SK-N-SH treated with all-trans-retinoic acid at 6 μM for 48 hours (cell line): ENCODE measurements at regions not wholly inside any gene's neighbourhood (a gene's known extent, or its start where the extent isn't known, plus 50 kb on each side); places are given as distances from the start of the nearest gene placed in this dataset.

Experiments used
- ARNTL ChIP-seq: fragments of 450-650 bp; formaldehyde crosslinking; IDR thresholded peaks from 2 replicates; pipeline ENCODE4 v1.5.0; 2020; ENCODE audit warnings: low read depth, mild to moderate bottlenecking, moderate library complexity, borderline replicate concordance
- PATZ1 ChIP-seq: fragments of 250-450 bp; sonication (Bioruptor Pico); IDR thresholded peaks from 2 replicates; pipeline ENCODE4 v1.8.0; 2020; ENCODE audit warnings: mild to moderate bottlenecking, moderate library complexity, borderline replicate concordance
- ZNF70 ChIP-seq: fragments of 450-650 bp; formaldehyde crosslinking; IDR thresholded peaks from 2 replicates; pipeline ENCODE4 v1.5.0; 2020; ENCODE audit warnings: mild to moderate bottlenecking, moderate library complexity

GRCh38 chr2:7986431-7986830, 695.4 kb upstream of the ID2 start:
- TF ChIP-seq ARNTL (CRISPR knock-in tag) (no peak), ZNF70 (CRISPR knock-in tag) (no peak), PATZ1 (CRISPR knock-in tag) (no peak)
